Gastrocnemius medialis (tissue), 4 donors: ENCODE measurements at regions not wholly inside any gene's neighbourhood (a gene's known extent, or its start where the extent isn't known, plus 50 kb on each side); places are given as distances from the start of the nearest gene placed in this dataset.
A peak's percentile ranks its signal among the peaks of the same experiment; 100 is the strongest.

Source experiments
- ATAC-seq, 2 donors: fragments of 150-250 bp; one replicate each; pipeline ENCODE4 v1.9.1; 2016
- DNase-seq, 2 donors: peaks; one replicate each; pipeline ENCODE4 v3.0.0-alpha.2; 2019
- H3K27ac ChIP-seq, 4 donors: fragments of 200-600 bp; sonication (generic); 1 replicate in 1 of 4; 2 replicates in 3 of 4; pipeline ENCODE4 v1.5.1; 2016 to 2018; ENCODE audit warnings: mild to moderate bottlenecking in 2 of 4, moderate library complexity in 1 of 4
- H3K27me3 ChIP-seq, 3 donors: fragments of 200-600 bp; sonication (generic) in 2 of 3; 1 replicate in 1 of 3; 2 replicates in 2 of 3; pipeline versions ENCODE4 v1.5.1 to v1.6.0; 2016 to 2019; ENCODE audit warnings: mild to moderate bottlenecking in 1 of 3, moderate library complexity in 1 of 3
- H3K36me3 ChIP-seq, 2 donors: fragments of 200-600 bp; sonication (generic) in 1 of 2; one replicate each; pipeline ENCODE4 v1.5.1; 2017 to 2018
- H3K4me1 ChIP-seq, 2 donors: fragments of 200-600 bp; sonication (generic) in 1 of 2; one replicate each; pipeline ENCODE4 v1.5.1; 2016 to 2017; ENCODE audit warnings: mild to moderate bottlenecking in 2 of 2
- H3K4me3 ChIP-seq, 4 donors: fragments of 200-600 bp; sonication (generic) in 3 of 4; 1 replicate in 1 of 4; 2 replicates in 3 of 4; pipeline ENCODE4 v1.5.1; 2016 to 2019; ENCODE audit warnings: mild to moderate bottlenecking in 2 of 4
- H3K9me3 ChIP-seq, 3 donors: fragments of 200-600 bp; sonication (generic) in 2 of 3; 1 replicate in 1 of 3; 2 replicates in 2 of 3; pipeline ENCODE4 v1.5.1; 2016 to 2019
- CTCF ChIP-seq, 5 experiments: fragments of 450-650 bp in 3 of 5; fragments of 200-600 bp in 2 of 5; sonication (generic) in 2 of 5; IDR thresholded peaks in 4 of 5; conservative IDR thresholded peaks in 1 of 5; 1 replicate in 4 of 5; 2 replicates in 1 of 5; pipeline ENCODE4 v1.5.1; 2016 to 2019; ENCODE audit warnings: antibody characterized with exemption in 5 of 5, mild to moderate bottlenecking in 3 of 5, moderate library complexity in 3 of 5
- POLR2A ChIP-seq, 2 donors: fragments of 450-650 bp; IDR thresholded peaks; one replicate each; pipeline ENCODE4 v1.6.1; 2017; ENCODE audit warnings: antibody characterized with exemption in 2 of 2, mild to moderate bottlenecking in 2 of 2, moderate library complexity in 2 of 2
- in situ Hi-C, 4 donors: fragments of 200-750 bp; cut with MboI; loops; one replicate each; pipeline versions ENCODE4 v1.15.0 to v1.8.0; 2017; ENCODE audit warnings: low sequenced_read_pairs in 4 of 4
- intact Hi-C: fragments of 100-400 bp; cut with DNase I; formaldehyde crosslinking; loops from one replicate; pipeline ENCODE4 v1.15.1; 2023; ENCODE audit warnings: low total_unique reads

- in situ Hi-C loops (loop anchor here in 1 of 4 donors (25.0 kb wide), 1 partner anchor 100 kb away; the partner anchor contains the start of gene NUDT10), intact Hi-C loops (no loop called here)
- DNase-seq: no peak
- Histone ChIP-seq H3K36me3 (no peaks in the 10 kb centered on the region), H3K4me1 (no peaks in the 10 kb centered on the region), H3K4me3 (no peak overlapping the region), H3K9me3 (no peaks in the 10 kb centered on the region), H3K27me3 (peaks cover 0 to 2% (median 0%) of the 10 kb centered on the region in 3 donors), H3K27ac (no peak overlapping the region)
- TF ChIP-seq POLR2A (IDR thresholded peaks at IDR 0.05) (no peak), CTCF (IDR thresholded peaks at IDR 0.05 in 4 of 5, conservative IDR thresholded peaks at IDR 0.05 in 1 of 5) (no peak)
- ATAC-seq: no peak
These were observed 58.9 kb downstream of the NUDT11 start for GRCh38 chrX:51437521-51437920.

- no peak overlapping the region for H3K4me3 ChIP-seq
- no peak for TF ChIP-seq POLR2A (IDR thresholded peaks at IDR 0.05)
- no peak for TF ChIP-seq CTCF (IDR thresholded peaks at IDR 0.05 in 4 of 5, conservative IDR thresholded peaks at IDR 0.05 in 1 of 5)
- intact Hi-C loops: no loop called here
- DNase-seq: no peak
- ATAC-seq: no peak
- in situ Hi-C loops: loop anchor here in 1 of 4 donors (25.0 kb wide), 1 partner anchor 98 kb away; the partner anchor contains the start of gene NUDT10
- H3K36me3 ChIP-seq: no peaks in the 10 kb centered on the region
- no peak overlapping the region for H3K27ac ChIP-seq
- H3K27me3 ChIP-seq: peaks cover 0 to 2% (median 0%) of the 10 kb centered on the region in 3 donors
- no peaks in the 10 kb centered on the region for H3K4me1 ChIP-seq
- no peaks in the 10 kb centered on the region for H3K9me3 ChIP-seq
These were observed 61.3 kb downstream of the NUDT11 start for GRCh38 chrX:51435101-51435500.

GRCh38 chrX:51421972-51422597, 74.3 kb downstream of the NUDT11 start:
- in situ Hi-C loops: no loop called here

GRCh38 chrX:51420610-51421009, 75.8 kb downstream of the NUDT11 start:
- H3K27me3 ChIP-seq: peaks cover 0 to 10% (median 0%) of the 10 kb centered on the region in 3 donors
- no peaks in the 10 kb centered on the region for H3K36me3 ChIP-seq
- TF ChIP-seq POLR2A (IDR thresholded peaks at IDR 0.05) (no peak), CTCF (IDR thresholded peaks at IDR 0.05 in 4 of 5, conservative IDR thresholded peaks at IDR 0.05 in 1 of 5) (peak in 3 of 5 experiments; percentile 41 to 72 (median 48))
- in situ Hi-C loops (no loop called here), intact Hi-C loops (loop anchor here (10.0 kb wide), 1 partner anchor 726 kb away; no protein-coding TSS in a partner anchor)
- ATAC-seq (no peak), DNase-seq (no peak)
- no peak overlapping the region for H3K4me3 ChIP-seq
- no peak overlapping the region for H3K27ac ChIP-seq
- H3K9me3 ChIP-seq: no peaks in the 10 kb centered on the region
- no peaks in the 10 kb centered on the region for H3K4me1 ChIP-seq

More at GRCh38 chrX:51421972-51422597, 74.3 kb downstream of the NUDT11 start:
- Histone ChIP-seq H3K27me3 (no peaks in the 10 kb centered on the region), H3K9me3 (no peaks in the 10 kb centered on the region), H3K4me1 (no peaks in the 10 kb centered on the region), H3K4me3 (no peak overlapping the region), H3K27ac (no peak overlapping the region), H3K36me3 (no peaks in the 10 kb centered on the region)
- ATAC-seq (no peak), DNase-seq (no peak)
- intact Hi-C loops: loop anchor here (10.0 kb wide), 1 partner anchor 727 kb away; no protein-coding TSS in a partner anchor
- TF ChIP-seq CTCF (IDR thresholded peaks at IDR 0.05 in 4 of 5, conservative IDR thresholded peaks at IDR 0.05 in 1 of 5): no peak
- no peak for TF ChIP-seq POLR2A (IDR thresholded peaks at IDR 0.05)
